DND-41 (cell line): ENCODE measurements at regions not wholly inside any gene's neighbourhood (a gene's known extent, or its start where the extent isn't known, plus 50 kb on each side); places are given as distances from the start of the nearest gene placed in this dataset.

Experiments
- ATAC-seq: fragments of 200-7000 bp; cut with Tn5 transposase; 3 replicates; pipeline ENCODE4 v1.9.1; 2021; ENCODE audit warnings: low read depth; ENCODE audit not compliant: insufficient read depth
- DNase-seq: peaks from one replicate; pipeline ENCODE4 v3.0.0-alpha.2; 2020
- H2AFZ ChIP-seq: 2 replicates; pipeline ENCODE4 v1.6.0; 2012; ENCODE audit warnings: low read depth, low read length
- H3K27ac ChIP-seq: 2 replicates; pipeline ENCODE4 v1.5.1; 2012; ENCODE audit warnings: low read length, inconsistent platforms
- H3K27me3 ChIP-seq: fragments of 200-600 bp; sonication (generic); 2 replicates; pipeline ENCODE4 v1.6.0; 2012; ENCODE audit warnings: low read length, mild to moderate bottlenecking, inconsistent platforms; ENCODE audit not compliant: insufficient read depth, poor library complexity
- H3K36me3 ChIP-seq: 2 replicates; pipeline ENCODE4 v1.5.1; 2012; ENCODE audit warnings: low read length, inconsistent platforms; ENCODE audit not compliant: insufficient read depth
- H3K4me1 ChIP-seq: 2 replicates; pipeline ENCODE4 v1.5.1; 2012; ENCODE audit warnings: mild to moderate bottlenecking, low read length; ENCODE audit not compliant: insufficient read depth
- H3K4me2 ChIP-seq: 2 replicates; pipeline ENCODE4 v1.6.0; 2012; ENCODE audit warnings: mild to moderate bottlenecking, moderate library complexity, low read length, inconsistent platforms; ENCODE audit not compliant: insufficient read depth
- H3K4me3 ChIP-seq, 2 experiments: fragments of 200-600 bp in 1 of 2; shearing (Covaris generic) in 1 of 2; 2 replicates each; pipeline ENCODE4 v1.5.1; 2012 to 2016; ENCODE audit warnings: inconsistent platforms in 2 of 2, low read length in 2 of 2, mild to moderate bottlenecking in 2 of 2, low read depth in 1 of 2, moderate library complexity in 1 of 2
- H3K79me2 ChIP-seq: 2 replicates; pipeline ENCODE4 v1.6.0; 2012; ENCODE audit warnings: low read length, inconsistent platforms; ENCODE audit not compliant: insufficient read depth
- H3K9ac ChIP-seq: 2 replicates; pipeline ENCODE4 v1.6.0; 2012; ENCODE audit warnings: low read depth, mild to moderate bottlenecking, inconsistent platforms, low read length, moderate library complexity
- H3K9me3 ChIP-seq: 2 replicates; pipeline ENCODE4 v1.5.1; 2012; ENCODE audit warnings: low read length, moderate library complexity, mild to moderate bottlenecking, inconsistent platforms; ENCODE audit not compliant: insufficient read depth, severe bottlenecking
- H4K20me1 ChIP-seq: 2 replicates; pipeline ENCODE4 v1.6.0; 2012; ENCODE audit warnings: low read length; ENCODE audit not compliant: insufficient read depth
- EZH2 ChIP-seq: IDR thresholded peaks from 3 replicates; pipeline ENCODE4 v1.6.1; 2012; ENCODE audit warnings: borderline replicate concordance, low read depth, mild to moderate bottlenecking, moderate library complexity, low read length, inconsistent platforms; ENCODE audit not compliant: severe bottlenecking
- TF ChIP-seq, protein P1 (sequence below): IDR thresholded peaks from 2 replicates; pipeline ENCODE4 v1.5.1; 2012; ENCODE audit warnings: borderline replicate concordance, low read length, moderate library complexity, mild to moderate bottlenecking; ENCODE audit not compliant: poor library complexity, severe bottlenecking; ENCODE audit errors: extremely low read depth

DNA sequence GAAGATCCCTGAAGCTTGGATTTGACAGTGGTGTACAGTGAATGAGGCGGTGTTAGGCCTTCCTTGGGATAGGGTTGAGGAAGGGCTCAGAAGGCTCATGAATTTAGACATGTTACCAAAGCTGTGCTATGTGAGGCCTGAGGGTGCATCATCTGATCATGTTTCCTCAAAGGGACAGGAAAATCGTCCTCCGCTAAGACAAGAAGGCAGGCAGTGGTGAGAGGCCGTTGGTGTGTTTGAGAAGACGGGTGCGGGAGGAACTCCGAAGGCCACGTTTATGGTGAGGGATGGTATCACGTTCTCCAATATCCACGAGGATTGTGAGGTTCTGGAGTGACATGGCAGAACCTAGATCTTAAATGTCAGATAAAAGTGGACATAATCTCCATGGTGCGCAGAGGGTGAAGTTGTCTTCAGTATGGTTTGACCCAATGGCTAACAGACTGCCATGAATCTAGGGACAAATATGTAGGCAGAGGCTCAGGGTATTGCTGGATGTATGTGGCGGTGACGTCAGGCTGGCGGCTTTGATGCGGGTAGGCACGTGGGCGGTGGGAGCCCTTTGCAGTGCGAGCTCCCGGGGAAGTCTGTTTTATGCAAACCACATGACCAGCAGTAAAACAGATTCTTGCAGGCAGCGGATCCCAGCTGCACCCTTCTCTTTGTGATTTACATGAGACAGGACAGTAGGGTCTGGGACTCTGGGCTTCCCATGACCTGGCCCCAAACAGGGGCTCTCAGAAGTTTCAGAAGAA, 242.3 kb upstream of the B3GAT1 start:
- no peaks in the 10 kb centered on the region for H3K9me3 ChIP-seq
- peak; percentile 96 for DNase-seq
- H3K9ac ChIP-seq: peak overlapping the region; percentile 52
- H2AFZ ChIP-seq: peak overlapping the region; percentile 2; the same call in 1 of the 2 replicates
- H3K79me2 ChIP-seq: peaks cover 3% of the 10 kb centered on the region; the same call in 1 of the 2 replicates
- peaks cover 75% of the 10 kb centered on the region for H3K4me1 ChIP-seq
- H3K36me3 ChIP-seq: no peaks in the 10 kb centered on the region
- peak overlapping the region; percentile 87 for H3K27ac ChIP-seq
- ATAC-seq: peak; percentile 82
- H3K4me2 ChIP-seq: peak overlapping the region; percentile 55
- no peaks in the 10 kb centered on the region for H4K20me1 ChIP-seq
- peak overlapping the region in 1 of 2 experiments; percentile 42; a peak in 2 of 4 replicates for H3K4me3 ChIP-seq
- TF ChIP-seq, protein P1, sequence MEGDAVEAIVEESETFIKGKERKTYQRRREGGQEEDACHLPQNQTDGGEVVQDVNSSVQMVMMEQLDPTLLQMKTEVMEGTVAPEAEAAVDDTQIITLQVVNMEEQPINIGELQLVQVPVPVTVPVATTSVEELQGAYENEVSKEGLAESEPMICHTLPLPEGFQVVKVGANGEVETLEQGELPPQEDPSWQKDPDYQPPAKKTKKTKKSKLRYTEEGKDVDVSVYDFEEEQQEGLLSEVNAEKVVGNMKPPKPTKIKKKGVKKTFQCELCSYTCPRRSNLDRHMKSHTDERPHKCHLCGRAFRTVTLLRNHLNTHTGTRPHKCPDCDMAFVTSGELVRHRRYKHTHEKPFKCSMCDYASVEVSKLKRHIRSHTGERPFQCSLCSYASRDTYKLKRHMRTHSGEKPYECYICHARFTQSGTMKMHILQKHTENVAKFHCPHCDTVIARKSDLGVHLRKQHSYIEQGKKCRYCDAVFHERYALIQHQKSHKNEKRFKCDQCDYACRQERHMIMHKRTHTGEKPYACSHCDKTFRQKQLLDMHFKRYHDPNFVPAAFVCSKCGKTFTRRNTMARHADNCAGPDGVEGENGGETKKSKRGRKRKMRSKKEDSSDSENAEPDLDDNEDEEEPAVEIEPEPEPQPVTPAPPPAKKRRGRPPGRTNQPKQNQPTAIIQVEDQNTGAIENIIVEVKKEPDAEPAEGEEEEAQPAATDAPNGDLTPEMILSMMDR: no peak
- TF ChIP-seq EZH2: no peak
- H3K27me3 ChIP-seq: no peaks in the 10 kb centered on the region

DNA sequence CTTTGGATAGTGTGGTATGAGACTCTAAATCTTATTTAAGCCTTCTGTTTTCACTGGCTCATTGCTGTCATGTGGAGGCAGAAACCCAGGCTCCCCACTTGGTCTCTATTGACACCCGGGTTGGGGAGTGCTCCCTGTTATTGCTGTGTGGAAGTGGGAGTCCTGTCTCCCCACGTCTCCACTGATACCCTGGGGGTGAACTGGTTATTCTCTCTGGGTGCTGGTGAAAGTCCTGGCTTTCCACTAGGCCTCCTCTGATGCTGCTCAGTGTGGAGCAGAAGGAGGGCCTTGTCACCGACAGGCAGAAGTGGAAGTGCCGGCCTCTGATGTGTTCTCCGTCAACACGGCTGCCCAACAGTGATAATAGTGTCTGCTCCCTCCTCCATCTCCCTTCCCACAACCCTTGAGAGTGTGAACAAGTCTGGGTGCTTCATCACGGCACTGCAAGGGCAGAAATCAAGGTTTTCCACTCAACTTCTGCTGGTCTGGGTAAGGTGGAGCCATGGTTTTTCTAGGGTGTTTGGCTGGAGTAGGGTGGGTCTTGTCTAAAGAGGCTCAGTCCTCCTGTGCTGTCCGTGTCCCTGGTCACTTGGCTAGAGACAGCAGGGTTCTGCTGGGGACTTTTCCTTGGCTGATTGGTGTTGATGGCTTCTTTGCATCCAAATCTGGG, 240.7 kb upstream of the B3GAT1 start:
- H3K4me1 ChIP-seq: peaks cover 76% of the 10 kb centered on the region
- no peak overlapping the region for H3K4me2 ChIP-seq
- ATAC-seq (no peak), DNase-seq (peak; percentile 4)
- H3K4me3 ChIP-seq: no peak overlapping the region
- no peaks in the 10 kb centered on the region for H3K9me3 ChIP-seq
- no peak for TF ChIP-seq EZH2
- TF ChIP-seq, protein P1: no peak
- no peak overlapping the region for H3K9ac ChIP-seq
- peaks cover 3% of the 10 kb centered on the region; the same call in 1 of the 2 replicates for H3K79me2 ChIP-seq
- peak overlapping the region; percentile 67 for H3K27ac ChIP-seq
- H3K36me3 ChIP-seq: no peaks in the 10 kb centered on the region
- H3K27me3 ChIP-seq: no peaks in the 10 kb centered on the region
- no peaks in the 10 kb centered on the region for H4K20me1 ChIP-seq
- H2AFZ ChIP-seq: no peak overlapping the region

DNA sequence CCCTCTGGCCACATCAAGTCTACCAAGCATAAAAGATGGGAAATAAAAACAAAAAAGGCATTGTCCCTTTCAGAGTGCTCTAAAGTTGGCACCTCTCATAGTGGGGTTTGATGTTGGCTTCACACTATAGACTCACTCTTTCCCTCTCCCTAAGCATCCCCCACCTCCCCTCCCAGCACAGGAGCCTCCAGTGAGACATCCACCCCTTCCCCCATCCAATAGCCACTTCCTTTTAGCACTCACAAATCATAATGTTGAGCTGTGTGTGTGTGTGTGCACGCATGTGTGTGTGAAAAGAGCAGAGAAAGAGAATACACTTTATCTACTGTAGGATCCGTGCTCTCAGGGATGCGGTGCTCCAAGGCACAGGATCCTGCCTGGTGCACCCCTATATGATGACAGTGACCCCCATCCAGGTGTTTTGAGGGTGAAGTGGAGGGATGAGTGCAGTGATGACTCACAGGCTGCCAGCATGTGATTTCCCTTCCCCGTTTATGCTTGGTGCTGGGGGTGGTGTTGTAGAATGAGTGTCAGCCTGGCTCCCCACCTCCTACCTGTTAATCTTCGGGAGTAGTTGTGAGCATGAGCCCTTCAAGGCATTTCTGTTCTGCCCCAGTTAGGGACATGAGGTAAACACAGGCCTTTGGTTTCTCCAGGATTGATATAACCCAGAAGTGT, 235.2 kb upstream of the B3GAT1 start:
- ATAC-seq: peak; percentile 88
- Histone ChIP-seq H3K4me1 (peaks cover 65% of the 10 kb centered on the region), H4K20me1 (no peaks in the 10 kb centered on the region), H2AFZ (peak overlapping the region; percentile 32), H3K79me2 (no peaks in the 10 kb centered on the region), H3K27ac (peak overlapping the region; percentile 80), H3K27me3 (no peaks in the 10 kb centered on the region), H3K4me2 (peak overlapping the region; percentile 44), H3K9me3 (no peaks in the 10 kb centered on the region), H3K9ac (peak overlapping the region; percentile 31), H3K4me3 (peak overlapping the region in 1 of 2 experiments; percentile 11; a peak in 1 of 4 replicates), H3K36me3 (no peaks in the 10 kb centered on the region)
- no peak for TF ChIP-seq EZH2
- TF ChIP-seq, protein P1: no peak
- peak; percentile 73 for DNase-seq
